Renal pelvis (tissue), 1 donor: ENCODE measurements at regions not wholly inside any gene's neighbourhood (a gene's known extent, or its start where the extent isn't known, plus 50 kb on each side); places are given as distances from the start of the nearest gene placed in this dataset.
"Not testable (repeated sequence)": the region's sequence is repeated elsewhere in the genome, so short reads cannot be mapped to it uniquely, and the experiment has no call there.

Source experiments
- DNase-seq: peaks from one replicate; pipeline ENCODE4 v3.0.0-alpha.2; 2013

GRCh38 chr19:23984911-23985310 is 70.2 kb downstream of the ZNF726 start:
- DNase-seq = not testable (repeated sequence)

- DNase-seq = no peak
Observed at GRCh38 chr19:23986623-23987022, 71.9 kb downstream of the ZNF726 start.

- DNase-seq = no peak
Observed at GRCh38 chr19:23991170-23991569, 76.5 kb downstream of the ZNF726 start.

- no peak for DNase-seq
Observed at GRCh38 chr19:23992348-23992747, 77.7 kb downstream of the ZNF726 start.

GRCh38 chr19:23993440-23993839 is 78.8 kb downstream of the ZNF726 start:
- DNase-seq = no peak

GRCh38 chr19:23996549-23996948 is 81.9 kb downstream of the ZNF726 start:
- no peak for DNase-seq

GRCh38 chr19:23998568-23998967 is 83.9 kb downstream of the ZNF726 start:
- DNase-seq = no peak

GRCh38 chr19:23999821-24000610 is 85.3 kb downstream of the ZNF726 start:
- DNase-seq = no peak

DNA sequence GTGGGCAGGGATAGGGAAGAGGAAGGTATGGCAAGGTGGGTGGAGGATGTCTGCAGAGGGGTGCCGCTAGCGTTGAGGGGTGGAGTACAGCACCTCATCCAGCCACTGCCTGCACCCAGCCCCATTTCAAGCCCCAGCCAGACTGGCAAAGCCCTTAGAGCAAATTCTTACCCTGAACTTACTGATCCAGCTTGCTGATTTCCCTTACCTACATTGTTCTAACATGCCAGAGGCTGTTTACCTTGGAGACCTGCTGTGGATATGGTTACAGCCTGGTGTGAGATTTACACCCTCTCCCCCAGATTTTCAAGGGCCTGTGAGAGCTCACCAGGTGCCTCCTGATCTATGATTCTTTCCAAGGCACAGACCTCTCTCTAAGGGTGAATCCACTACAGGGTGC is 86.0 kb downstream of the ZNF726 start:
- no peak for DNase-seq

DNA sequence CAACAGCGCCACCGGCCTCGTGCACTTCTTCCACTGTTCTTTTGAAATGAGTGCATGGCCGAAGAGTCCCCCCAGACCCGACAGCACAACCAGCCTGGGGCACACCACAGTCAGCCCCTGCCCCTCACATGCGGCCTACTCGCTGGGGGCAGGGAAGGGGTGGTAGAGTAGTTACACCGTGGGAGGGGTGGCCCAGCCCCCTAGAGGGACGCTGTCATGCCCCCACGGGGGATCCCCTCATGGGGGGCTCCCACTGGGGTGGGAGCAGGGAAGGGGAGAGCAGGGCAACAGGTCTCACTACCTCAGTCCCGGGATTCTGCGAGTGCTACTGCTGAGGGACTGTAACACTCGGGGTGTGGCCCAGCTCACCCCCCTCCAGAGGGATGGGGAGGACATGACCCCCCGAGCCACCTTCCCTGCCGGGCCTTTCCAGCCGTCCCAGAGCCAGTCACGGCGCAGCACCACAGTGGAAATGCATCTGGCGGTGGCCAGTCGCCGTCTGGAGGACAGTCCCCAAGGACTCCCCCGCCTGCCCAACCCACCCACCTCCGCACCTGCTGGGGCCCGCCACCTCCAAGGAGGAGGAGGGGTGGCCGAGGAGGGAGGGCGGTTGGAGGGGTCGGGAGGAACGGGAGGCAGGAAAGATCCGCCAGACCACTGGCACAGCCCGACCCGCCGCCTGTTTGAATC is 84.6 kb upstream of the ZNF254 start:
- no peak for DNase-seq

DNA sequence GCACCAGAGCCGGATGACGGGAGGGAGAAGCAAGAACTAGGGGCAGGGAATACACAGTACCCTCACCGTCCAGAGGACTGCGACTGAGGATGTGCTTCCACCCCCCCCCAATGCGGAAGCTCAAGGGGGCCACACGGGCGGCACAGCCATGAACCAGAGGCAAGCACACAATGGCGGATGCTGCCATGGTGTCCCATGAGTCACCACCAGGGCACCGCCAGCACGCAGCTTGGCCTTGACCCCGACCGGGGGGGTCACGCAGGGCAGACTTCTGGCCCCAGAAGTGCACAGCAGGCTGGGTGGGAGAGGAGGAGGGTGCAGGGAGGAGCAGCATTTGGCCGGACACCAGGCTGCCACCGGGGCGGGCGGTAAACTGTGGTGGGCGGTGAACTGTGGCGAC is 83.5 kb upstream of the ZNF254 start:
- DNase-seq = no peak

DNA sequence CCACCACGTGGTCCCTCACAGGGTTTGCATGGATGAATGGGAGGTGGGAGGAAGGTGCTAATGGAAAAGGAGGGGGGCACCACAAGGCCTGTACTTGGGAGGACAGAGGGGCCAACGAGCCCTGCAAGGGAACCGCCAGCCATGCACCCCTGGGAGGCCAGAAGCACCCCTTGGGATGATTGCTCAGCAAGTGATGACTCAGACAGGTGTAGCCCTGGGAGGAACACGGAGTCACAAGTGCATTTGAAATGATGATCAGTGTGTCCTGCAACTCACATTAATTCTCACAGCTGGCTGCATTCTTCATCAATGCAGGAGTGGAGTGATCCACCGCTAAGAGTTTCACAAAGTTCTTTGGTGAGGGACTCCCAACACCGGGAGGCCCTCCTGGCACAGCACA is 82.8 kb upstream of the ZNF254 start:
- no peak for DNase-seq

GRCh38 chr19:24029941-24030636 is 56.9 kb upstream of the ZNF254 start:
- DNase-seq = no peak

DNA sequence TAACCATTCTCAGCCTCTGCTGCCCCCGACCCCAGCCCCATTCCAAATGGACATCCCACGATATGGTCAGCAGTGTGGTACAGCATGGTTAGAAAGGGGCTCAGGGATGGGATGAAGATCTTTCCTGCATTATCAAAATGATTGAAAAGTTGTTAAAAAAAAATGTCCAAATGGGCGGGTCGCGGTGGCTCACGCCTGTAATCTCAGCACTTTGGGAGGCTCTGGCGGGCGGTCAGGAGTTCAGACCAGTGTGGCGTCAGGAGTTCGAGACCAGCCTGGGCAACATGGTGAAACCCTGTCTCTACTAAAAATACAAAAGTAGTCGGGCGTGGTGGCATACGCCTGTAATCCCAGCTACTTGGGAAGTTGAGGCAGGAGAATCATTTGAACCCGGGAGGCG is 54.3 kb upstream of the ZNF254 start:
- DNase-seq = no peak

DNA sequence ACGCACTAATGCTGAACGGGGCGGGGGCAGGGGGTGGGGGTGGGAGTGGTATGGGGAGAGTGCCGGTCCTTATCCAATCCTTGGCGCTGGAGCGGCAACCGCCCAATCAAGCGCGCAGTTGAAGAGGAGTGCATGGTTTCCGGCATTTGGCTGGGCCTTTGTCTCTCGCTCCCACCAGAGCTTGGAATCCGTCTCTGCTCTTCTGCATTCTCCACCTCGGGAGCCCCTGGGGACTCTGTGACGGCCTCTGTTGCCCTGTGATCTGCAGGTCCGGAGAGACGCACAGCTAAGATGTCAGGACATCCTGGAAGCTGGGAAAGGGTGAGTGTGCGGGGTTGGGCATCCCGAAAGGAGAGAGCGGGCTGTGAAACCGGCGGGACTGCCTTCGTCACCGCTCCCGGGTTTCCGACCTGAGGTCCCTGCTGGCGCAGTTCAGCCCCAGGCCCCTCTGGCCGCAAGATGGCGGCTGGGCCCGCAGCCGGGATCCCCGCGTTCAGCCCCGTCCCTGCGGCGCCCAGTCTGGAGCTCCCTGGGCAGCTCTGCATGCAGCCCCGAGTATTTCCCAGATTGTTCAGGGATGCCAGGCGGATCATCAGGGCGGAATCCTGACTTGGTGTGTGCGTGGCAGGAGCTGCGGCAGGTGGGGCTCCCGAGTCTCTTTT is 53.6 kb upstream of the ZNF254 start:
- peak; percentile 94 for DNase-seq

- peak; percentile 53 for DNase-seq
Observed at GRCh38 chr19:24033963-24034342, 53.0 kb upstream of the ZNF254 start.

GRCh38 chr19:24035261-24035880 is 51.6 kb upstream of the ZNF254 start:
- DNase-seq = not testable (repeated sequence)
